Small intestine (tissue), 7 donors: ENCODE measurements at regions not wholly inside any gene's neighbourhood (a gene's known extent, or its start where the extent isn't known, plus 50 kb on each side); places are given as distances from the start of the nearest gene placed in this dataset.

ENCODE experiments used
- DNase-seq, 2 donors: peaks; one replicate each; pipeline versions ENCODE4 v3.0.0 to v3.0.0-alpha.2; 2013
- FAIRE-seq: peaks from 2 replicates; lab custom pipeline; 2012; peaks lifted over from hg19 to GRCh38; lab: Jason Lieb, UNC
- H3K27ac ChIP-seq, 3 donors: one replicate each; pipeline ENCODE4 v1.5.1; 2013; ENCODE audit warnings: low read length in 2 of 3, mild to moderate bottlenecking in 2 of 3, control low read depth in 1 of 3, inconsistent platforms in 1 of 3, low read depth in 1 of 3, moderate library complexity in 1 of 3
- H3K27me3 ChIP-seq, 3 donors: one replicate each; pipeline ENCODE4 v1.6.1; 2013; ENCODE audit warnings: low read length in 3 of 3, inconsistent platforms in 1 of 3; ENCODE audit not compliant: control insufficient read depth in 3 of 3, insufficient read depth in 3 of 3
- H3K36me3 ChIP-seq, 3 donors: one replicate each; pipeline ENCODE4 v1.6.1; 2013; ENCODE audit warnings: low read length in 3 of 3, inconsistent platforms in 1 of 3, low read depth in 1 of 3, mild to moderate bottlenecking in 1 of 3, moderate library complexity in 1 of 3; ENCODE audit not compliant: control insufficient read depth in 3 of 3, insufficient read depth in 2 of 3
- H3K4me1 ChIP-seq, 3 donors: one replicate each; pipeline ENCODE4 v1.6.1; 2013; ENCODE audit warnings: low read length in 2 of 3, inconsistent platforms in 1 of 3, low read depth in 1 of 3, mild to moderate bottlenecking in 1 of 3, moderate library complexity in 1 of 3; ENCODE audit not compliant: control insufficient read depth in 3 of 3, insufficient read depth in 2 of 3
- H3K4me3 ChIP-seq, 3 donors: one replicate each; pipeline ENCODE4 v1.5.1; 2013; ENCODE audit warnings: low read length in 3 of 3, control low read depth in 1 of 3, inconsistent platforms in 1 of 3, low read depth in 1 of 3, mild to moderate bottlenecking in 1 of 3, moderate library complexity in 1 of 3
- H3K9me3 ChIP-seq, 2 donors: one replicate each; pipeline ENCODE4 v1.6.1; 2013; ENCODE audit warnings: low read depth in 1 of 2, low read length in 1 of 2; ENCODE audit not compliant: control insufficient read depth in 2 of 2, insufficient read depth in 1 of 2
- WGBS, 3 donors: extraction: QIAGEN DNeasy Blood & Tissue Kit; methylation state at CpG; one replicate each; pipeline ENCODE4 v1.1.7; 2013; 5-methylcytosine and 5-hydroxymethylcytosine counted together
- donor health status: healthy with polysubstance abuse.
- donor health status: control.
- donor health status: control.
- donor health status: Bipolar disorder and iron deficiency.
- donor health status: healthy.

GRCh38 chr16:62089715-62090114 lies 53.5 kb upstream of the CDH8 start:
- DNase-seq (no peak), FAIRE-seq (no peak)
- H3K4me3 ChIP-seq = no peak overlapping the region
- no peaks in the 10 kb centered on the region for H3K4me1 ChIP-seq
- no peaks in the 10 kb centered on the region for H3K36me3 ChIP-seq
- no peaks in the 10 kb centered on the region for H3K9me3 ChIP-seq
- 87 to 92% (median 89%) methylated on average over 4 of the region's 4 CpGs for WGBS, 3 donors
- no peaks in the 10 kb centered on the region for H3K27me3 ChIP-seq
- H3K27ac ChIP-seq = no peak overlapping the region

GRCh38 chr16:62088731-62089410 lies 52.6 kb upstream of the CDH8 start:
- no peaks in the 10 kb centered on the region for H3K4me1 ChIP-seq
- H3K27ac ChIP-seq = no peak overlapping the region
- FAIRE-seq (no peak), DNase-seq (no peak)
- no peaks in the 10 kb centered on the region for H3K9me3 ChIP-seq
- WGBS, 3 donors = 67 to 68% (median 67%) methylated on average over 5 of the region's 5 CpGs
- no peaks in the 10 kb centered on the region for H3K27me3 ChIP-seq
- H3K36me3 ChIP-seq = no peaks in the 10 kb centered on the region
- no peak overlapping the region for H3K4me3 ChIP-seq
